Kidney capillary endothelial cell (primary cell): ENCODE measurements at regions not wholly inside any gene's neighbourhood (a gene's known extent, or its start where the extent isn't known, plus 50 kb on each side); places are given as distances from the start of the nearest gene placed in this dataset.

Source experiments
- DNase-seq: peaks from one replicate; pipeline ENCODE4 v3.0.0-alpha.2; 2018; ENCODE audit warnings: low spot score

DNA sequence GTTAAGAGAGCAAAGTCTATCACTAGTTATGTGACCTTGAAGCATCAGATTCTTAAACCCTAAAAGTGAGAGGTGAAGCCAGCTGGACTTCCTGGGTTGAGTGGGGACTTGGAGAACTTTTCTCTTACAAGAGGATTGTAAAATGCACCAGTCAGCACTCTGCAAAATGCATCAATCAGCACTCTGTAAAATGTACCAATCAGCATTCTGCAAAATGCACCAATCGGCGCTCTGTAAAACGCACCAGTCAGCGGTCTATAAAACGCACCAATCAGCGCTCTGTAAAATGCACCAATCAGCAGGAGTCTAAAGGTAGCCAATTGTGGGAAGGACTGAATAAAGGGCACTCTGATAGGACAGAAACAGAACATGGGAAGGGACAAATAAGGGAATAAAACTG, 291.6 kb upstream of the FAM98A start:
- DNase-seq: no peak

DNA sequence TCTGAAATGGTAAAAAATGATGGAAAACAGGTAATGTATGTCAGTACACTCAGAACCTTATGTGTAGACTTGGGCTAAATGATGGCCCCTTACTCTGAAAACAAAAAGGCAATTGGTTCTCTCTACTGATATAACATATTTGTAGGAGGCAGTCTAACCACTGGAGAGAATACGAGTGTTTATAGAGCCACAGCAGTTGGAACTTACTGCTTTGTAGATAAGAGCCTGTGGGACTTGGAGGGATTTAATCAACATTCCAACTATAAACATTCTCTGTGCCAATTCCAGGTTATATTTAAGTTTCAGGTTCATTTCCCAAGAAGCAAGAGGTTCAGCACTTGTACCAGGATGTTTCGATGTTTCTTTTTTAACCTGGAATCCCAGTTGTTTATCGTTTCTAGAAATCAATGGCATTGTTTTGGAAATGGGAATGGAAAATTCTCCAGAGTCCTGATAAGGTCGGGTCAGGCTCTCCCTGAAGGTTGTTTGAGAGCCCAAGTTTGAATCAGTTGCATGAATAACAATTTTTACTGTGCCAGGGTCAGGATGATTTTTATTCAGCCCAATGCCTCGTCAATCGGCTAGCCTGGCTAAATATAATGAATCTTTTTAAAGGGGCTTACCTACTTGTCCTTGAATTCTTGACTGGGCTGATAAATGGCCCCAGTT, 278.4 kb upstream of the FAM98A start:
- DNase-seq: no peak

DNA sequence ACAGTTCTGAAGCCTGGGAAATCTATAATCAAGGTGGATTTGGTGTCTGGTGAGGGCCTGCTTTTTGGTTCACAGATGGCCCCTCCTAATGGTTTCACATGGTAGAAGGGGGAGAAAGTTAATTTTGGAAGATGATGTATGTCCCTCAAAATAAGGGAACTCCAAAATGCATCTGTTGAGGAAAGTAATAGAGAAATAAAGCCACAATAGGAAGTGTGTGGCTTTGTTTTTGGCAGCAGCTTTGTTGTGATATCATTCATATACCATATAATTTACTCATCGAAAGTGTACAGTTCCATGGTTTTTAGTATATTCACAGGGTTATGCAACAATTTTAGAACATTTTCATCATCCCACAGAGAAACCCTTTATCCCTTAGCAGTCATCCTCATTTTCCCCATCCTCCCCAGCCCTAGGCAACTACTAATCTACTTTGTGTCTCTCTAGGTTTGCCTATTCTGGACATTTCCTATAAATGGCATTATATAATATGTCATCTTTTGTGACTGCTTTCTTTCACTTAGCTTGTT, 274.0 kb upstream of the FAM98A start:
- no peak for DNase-seq

DNA sequence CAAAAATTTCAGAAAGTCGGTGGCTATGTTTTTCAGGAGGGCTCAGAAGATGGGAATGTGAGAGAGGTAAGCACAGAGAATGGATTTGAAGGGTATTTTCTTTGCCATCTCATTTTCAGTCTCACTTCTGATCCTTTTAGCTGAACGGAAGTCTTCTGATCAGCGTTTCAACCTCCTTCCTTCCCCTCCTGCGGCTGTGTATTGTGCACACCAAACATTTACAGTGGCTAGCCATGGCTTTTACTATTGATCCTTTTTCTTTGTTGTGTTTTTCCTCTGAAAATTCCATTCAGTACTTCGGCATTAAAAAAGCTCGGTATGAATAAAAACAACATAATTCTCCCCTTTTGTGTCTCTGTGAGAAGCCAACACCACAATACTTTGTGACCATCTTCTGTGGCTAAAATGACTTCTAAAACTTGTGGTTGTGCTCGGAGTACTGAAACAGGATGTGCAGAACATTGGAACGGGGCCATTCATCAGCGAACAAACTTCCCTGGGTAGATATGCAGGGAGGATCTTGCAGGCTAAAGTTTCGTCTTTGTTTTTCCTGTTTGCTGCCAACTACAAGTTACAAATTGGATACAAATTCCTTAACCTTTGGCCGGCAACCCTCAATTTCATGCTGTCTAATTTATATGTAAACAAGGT, 260.8 kb upstream of the FAM98A start:
- DNase-seq: peak; percentile 16

DNA sequence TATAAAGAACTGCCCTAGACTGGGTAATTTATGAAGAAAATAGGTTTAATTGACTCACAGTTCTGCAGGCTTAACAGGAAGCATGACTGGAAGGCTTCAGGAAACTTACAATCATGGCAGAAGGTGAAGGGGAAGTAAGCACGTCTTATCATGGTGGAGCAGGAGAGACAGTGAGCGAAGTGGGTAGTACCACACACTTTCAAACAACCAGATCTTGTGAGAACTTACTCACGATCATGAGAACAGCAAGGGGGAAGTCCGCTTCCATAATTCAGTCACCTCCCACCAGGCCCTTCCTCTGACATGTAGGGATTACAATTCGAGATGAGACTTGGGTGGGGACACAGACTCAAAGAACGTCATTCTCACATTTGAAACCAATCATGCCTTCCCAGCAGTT, 260.1 kb upstream of the FAM98A start:
- peak; percentile 26 for DNase-seq

DNA sequence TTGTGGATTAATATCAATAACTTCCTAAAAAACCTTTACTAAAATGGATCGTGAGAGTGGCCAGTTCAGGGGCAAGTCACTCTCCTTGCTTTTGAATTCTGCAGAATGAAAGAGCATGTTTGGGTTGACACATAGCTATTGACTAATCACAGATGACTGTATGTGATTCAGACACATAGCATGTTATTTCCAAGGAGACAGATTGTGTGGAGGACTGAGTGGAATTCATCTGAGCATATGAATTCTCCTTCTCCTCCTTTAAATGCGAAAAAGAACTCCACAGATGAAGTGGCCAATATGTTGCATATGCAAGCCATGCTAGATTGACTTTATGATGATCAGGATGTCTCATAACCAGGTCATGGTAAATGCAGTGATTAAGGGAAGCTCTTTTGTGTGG, 249.4 kb upstream of the FAM98A start:
- DNase-seq: peak; percentile 40

DNA sequence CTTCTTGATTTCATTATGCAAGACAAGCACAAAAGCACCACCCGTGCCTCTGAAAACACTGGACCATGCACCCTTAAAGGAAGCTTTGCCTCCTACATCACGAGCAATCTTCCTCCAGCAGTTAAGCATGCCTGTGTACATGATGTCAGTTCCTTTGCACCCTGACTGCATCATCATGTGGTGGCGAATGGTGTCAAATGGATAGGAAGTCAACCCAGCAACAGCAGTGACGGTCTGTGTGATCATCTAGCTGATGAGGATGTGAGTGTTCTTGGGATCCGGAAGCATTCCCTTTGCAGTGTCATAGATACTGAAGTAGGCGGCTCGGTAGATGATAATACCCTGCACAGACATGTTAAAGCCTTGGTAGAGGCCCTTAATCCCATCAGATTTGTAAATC, 240.7 kb upstream of the FAM98A start:
- DNase-seq: no peak

DNA sequence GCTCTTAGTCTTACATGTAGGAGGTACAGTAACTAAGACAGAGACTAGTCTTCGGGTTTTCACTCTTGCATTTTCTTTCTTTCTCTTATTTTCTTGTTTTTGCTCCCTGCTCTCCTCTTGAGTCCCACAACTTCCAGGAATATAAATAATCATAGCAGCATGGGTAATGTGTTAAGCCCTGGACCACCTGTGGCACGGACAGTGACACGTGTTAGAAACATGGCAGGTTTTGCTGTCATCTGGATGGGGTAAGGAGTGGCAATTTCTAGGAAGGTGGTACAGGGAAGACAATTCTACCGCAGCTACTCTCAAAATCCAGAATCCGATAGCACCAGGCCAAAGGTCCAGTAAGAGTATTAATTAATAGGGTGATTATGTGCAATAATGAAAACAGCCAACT, 237.5 kb upstream of the FAM98A start:
- no peak for DNase-seq

DNA sequence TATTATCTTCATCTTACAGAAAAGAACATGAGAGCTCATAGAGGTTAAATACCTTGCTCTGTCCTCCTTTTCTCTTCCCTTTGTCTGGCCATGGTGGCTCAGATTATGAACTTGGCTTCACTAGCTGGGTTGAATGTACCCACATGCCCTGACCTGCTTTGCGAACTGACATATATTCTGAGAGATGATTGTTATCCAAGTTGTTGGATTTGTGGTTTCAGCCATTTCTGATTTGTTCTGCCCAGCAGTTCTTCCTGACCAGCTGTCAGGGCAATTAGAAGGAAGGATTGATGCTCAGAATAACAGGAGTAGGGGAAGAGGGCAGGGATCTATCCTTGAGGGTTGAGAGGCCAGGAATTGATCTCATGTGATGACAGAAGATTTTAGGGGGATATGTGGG, 236.8 kb upstream of the FAM98A start:
- DNase-seq: no peak

DNA sequence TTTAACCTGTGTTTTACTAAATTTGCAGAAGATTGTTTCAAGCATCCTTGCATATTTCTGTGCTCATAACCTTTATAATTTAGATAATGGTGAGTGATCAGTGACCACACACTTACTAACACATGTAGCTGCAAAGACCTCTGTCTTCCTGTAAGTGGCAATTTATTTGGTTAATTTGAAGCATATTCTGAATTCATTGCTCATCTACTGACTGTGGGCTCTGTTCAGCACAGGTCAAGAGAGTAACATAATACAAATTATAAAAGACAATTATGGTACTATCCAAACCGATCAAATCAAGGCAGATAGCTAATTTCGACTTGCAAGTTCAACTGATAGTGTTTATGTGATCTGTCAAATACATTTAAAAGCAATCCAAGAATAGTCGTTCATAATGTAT, 223.9 kb upstream of the FAM98A start:
- DNase-seq: no peak

DNA sequence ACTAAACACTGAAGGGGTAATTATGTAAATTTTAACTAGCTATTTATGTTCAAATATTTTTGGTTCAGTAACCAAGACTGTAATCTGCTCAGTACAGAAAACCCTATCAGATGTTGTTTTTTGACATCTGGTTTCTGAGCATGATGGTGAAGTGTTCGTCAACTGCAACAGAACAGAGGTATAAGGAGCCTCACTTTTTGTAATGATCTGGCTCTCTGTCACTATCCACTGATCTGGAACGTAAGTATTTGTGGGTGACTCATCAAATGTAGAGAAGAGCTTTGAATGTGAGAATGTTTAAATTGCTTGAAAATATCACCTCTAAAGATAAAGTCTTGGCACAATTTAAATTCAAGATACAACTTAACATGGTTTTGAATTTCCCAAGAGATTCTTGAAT, 213.6 kb upstream of the FAM98A start:
- no peak for DNase-seq

DNA sequence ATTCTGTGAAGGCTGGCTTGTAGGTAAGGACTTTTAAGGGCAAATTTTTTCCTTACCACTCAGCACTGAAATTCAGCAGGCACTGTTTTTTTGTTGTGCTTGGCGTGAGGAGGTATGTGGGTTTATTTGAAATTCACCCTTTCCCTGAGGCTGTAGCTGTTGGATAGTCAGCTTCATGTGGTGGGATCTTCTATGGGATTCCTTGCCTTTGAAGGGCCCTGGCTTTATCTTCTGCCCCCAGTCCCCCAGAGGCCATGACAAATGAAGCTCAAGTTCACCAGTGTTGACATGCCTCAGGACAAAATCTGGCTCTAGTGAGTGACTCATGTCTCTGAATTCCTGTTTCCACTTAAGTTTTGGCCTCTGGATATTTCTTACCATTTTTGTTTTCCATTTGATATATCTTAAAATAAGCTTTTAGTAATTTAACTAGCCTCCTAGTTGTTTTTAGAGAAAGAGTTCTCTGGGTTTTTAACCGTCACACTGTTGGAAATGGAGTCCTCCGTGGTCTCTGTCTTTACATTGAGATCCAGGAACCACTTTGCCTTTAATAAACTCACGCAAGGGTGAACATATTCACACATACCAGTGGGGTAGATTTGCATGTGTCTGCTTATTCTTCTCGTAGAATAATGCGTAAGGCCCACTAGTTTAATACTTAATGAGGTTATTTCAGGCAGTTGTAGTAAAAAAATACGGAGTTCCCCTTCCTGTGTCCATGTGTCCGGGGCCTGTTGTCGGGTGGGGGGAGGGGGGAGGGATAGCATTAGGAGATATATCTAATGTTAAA, 211.1 kb upstream of the FAM98A start:
- no peak for DNase-seq

DNA sequence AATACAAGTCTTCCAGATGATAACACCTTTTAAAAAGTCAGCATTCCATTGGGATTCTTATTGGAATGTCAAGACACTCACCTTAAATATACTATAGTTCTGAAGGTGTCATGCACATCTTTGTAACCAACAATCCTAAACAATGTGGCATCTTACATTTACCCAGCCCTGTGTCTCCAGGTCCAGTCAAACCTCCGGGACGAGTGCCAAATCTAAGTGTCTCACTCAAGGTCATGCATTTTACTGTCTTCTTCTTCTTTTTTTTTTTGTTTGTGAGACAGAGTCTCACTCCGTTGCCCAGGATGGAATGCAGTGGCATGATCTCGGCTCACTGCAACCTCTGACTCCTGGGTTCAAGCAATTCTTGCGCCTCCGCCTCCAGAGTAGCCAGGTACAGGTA, 206.9 kb upstream of the FAM98A start:
- no peak for DNase-seq

DNA sequence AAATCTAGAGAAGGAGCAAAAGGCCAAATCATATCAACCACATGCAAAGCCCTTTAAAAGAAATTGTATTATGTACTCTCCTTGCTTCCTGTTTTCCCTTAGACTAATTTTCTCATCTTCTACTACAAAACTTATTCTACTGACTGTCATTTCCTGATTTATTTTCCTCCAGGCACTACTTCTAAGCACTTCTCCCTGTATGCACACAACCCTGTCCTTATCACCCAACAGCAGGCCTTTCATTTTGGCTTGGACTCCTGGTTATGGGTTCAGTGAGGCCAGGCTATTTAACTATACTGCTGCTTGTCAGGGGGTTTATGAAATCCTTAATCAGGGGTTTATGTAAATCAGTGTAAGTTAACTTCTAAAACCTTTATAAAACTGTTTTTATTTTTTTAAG, 205.1 kb upstream of the FAM98A start:
- DNase-seq: no peak

DNA sequence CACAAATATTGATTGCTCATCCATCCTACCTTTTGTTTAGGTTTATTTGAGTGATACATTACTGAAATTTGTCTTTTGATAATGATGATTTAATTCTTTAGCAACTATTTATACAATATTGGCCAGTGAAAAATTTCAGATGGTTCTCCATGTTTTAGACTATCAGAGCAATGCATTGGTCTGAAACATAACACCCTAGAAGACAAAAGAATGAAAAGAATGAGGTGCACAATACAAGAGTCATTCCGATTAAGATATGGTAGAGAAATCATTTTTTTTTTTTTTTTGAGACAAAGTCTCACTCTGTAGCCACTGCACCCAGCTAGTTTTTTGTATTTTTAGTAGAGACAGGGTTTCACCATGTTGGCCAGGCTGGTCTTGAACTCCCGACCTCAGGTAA, 197.4 kb upstream of the FAM98A start:
- no peak for DNase-seq

DNA sequence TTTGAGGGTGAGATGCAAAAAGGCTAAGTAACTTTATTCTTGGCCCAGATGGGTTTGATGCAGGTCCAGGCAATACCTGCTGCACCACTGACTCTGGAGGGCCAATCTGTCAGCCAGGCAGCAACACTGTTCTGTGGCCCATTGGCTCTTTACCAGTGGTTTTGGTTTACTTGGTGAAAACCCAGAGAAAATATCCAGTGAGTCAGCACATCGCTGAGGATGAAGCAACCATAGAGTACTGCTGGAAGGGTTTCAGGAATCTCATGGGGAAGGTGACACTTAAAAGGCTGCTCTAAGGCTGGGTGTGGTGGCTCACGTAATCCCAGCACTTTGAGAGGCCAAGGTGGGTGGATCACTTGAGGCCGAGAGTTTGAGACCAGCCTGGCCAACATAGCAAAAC, 192.5 kb upstream of the FAM98A start:
- DNase-seq: no peak

DNA sequence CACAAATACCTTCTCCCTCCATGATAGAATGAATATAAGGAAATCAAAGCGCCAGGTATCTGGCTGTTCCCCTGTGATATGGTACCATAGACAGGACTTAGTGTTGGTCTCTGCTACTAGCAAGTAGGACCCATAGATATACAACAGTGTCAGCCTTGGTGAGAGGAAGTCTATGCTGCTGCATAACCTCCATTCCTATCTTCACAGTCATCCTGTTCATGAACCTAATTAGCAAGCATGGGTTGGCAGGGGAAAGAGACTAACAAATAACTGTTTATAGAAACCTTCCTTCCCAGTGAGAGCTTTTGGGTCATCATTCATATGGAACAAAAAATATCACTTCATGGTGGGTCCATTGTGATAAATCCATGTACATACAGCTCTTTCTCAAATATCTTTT, 188.9 kb upstream of the FAM98A start:
- DNase-seq: no peak

DNA sequence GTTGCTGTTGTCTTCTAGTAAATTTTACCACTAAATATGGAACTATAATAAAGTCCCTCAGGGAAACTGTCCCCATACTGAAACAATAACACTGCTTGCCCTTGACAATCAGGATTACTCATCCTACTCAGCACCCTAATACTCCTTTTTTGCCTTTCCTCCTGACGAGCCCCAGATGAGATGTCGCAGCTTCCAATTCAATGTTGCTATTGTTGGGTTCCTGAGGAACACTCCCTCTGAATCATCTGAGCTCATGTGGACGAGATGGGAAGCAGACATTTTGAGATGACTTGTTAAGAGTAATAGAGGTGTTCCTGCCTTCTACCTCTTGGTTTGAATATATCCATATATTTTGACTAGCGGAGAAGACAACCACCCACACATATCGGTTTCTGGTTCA, 187.8 kb upstream of the FAM98A start:
- no peak for DNase-seq

DNA sequence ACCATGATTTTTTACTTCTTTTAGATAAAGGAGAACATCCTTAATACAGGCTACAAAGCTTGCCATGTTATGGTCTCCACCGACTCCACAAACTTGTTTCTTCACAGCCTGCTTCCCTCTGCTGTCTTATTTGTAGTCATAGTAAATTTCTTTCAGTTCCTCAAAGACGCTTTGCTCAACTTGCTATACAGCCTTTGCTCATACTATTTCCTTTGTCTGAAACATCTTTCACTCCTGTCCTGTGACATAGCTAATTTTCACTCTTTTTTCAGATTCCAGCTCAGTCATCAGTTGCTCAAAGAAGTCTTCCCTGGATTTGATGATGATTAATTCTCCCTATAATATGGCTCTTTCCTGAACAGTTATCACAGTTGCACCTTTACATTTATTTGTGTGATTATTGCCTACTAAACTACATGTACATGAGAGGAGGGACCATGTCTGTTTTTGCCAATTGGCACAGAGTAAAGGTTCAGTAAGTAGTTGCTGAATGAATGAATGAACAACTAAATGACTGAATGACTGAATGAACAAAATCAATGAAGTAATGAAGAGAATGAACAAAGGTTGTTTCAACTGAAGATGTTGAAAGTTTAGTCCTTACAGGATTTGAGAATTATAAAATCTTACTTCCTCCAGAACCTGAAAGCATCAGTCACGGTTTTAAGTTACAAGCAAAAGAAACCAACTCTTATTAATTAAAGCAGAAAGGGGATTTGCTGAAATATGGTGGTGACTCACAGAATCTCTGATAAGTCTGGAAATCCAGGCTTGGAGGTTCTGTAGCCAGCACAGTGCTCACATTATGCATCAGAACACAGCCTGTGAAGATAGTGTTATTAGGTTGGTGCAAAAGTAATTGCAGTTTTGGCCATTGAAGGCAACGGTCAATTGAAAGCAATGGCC, 186.4 kb upstream of the FAM98A start:
- no peak for DNase-seq

DNA sequence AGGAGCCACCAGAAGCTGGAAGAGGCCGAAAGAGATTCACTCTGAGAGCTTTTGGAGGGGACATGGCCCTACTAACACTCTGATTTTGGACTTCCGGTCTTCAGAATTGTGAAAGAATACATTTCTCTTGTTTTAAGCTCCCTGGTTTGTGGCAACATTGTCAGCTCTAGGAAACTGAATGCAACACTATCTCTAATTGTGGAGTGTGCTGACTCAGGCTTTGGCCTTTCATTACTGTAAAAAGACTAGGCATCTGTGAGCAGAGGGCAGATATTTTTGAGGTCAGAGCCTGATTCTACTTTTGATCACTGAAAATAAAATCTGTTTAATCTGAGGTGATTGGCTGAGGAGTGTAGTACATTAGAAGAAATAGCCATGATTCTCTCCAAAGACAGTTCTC, 185.4 kb upstream of the FAM98A start:
- no peak for DNase-seq

DNA sequence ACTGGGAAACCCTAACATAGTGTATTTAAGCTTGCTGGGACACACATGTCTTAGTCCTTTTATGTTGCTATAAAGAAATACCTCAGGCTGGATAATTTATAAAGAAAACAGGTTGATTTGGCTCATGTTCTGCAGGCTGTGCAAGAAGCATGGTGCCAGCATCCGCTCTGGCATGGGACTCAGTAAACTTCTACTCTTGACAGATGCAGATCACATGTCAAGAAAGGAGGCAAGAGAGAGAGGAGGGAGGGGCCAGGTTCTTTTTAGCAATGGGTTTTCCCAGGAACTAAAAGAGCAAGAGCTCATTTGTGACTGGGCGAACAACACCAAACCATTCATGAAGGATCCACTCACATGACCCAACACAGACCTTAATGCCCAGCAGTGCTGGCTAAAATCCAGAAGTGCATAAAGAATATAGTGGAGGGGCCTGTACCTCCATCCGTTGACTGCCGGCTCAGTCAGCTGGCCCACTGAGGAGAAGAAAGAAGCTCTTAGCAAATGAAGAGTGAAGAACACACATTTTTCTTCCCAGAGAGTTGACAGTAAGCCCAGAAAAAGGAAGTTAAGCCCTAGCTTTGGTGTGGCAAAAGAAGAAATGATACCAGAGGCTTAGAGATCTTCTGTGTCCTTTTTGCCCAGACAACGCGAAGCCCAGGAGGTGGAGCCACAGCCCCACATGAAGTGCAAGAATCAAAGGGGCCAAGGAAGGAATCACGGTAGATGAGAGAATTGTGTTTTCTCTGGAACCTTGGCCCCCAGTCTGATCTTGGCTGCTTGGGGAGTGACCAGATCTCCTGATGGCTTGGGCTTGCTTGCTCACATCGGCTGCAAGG, 183.5 kb upstream of the FAM98A start:
- DNase-seq: no peak
